Stimulated activated CD8-positive, alpha-beta memory T cell treated with anti-CD3 and anti-CD28 coated beads, Interleukin-15, amount 100 ng/mL, for 4 hours (primary cell): ENCODE measurements at regions not wholly inside any gene's neighbourhood (a gene's known extent, or its start where the extent isn't known, plus 50 kb on each side); places are given as distances from the start of the nearest gene placed in this dataset.
"Not testable (repeated sequence)": the region's sequence is repeated elsewhere in the genome, so short reads cannot be mapped to it uniquely, and the experiment has no call there.

ENCODE experiments used
- DNase-seq, 2 donors: peaks; one replicate each; pipeline ENCODE4 v3.0.0-alpha.2; 2020; ENCODE audit warnings: low read depth in 2 of 2

GRCh38 chr2:17460371-17461086, 57.7 kb downstream of the RAD51AP2 start:
- no peak for DNase-seq

- no peak for DNase-seq
Measured at GRCh38 chr2:17455343-17455742, 62.9 kb downstream of the RAD51AP2 start.

DNA sequence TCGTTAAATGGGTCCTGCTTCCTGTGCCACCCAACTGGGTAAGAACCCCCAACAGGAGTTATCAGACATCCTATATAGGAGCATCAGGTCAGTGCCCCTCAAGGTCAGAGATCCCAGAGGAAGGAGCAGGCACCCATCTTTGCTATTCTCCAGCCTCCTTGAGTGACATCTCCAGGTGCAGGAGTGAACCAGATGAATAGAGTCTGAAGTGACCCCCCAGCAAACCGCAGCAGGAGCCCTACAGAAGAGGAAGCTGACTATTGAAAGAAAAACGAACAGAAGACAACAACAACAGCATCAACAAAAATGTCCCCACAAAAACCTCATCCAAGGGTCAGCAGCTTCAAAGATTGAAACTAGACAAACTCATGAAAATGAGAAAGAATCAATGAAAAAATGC, 72.0 kb downstream of the RAD51AP2 start:
- not testable (repeated sequence) for DNase-seq

- no peak for DNase-seq
Measured at GRCh38 chr2:17445744-17446143, 72.5 kb downstream of the RAD51AP2 start.

GRCh38 chr2:17442334-17442733, 75.9 kb downstream of the RAD51AP2 start:
- DNase-seq: no peak

- no peak for DNase-seq
Measured at GRCh38 chr2:17441790-17442189, 76.5 kb downstream of the RAD51AP2 start.

- DNase-seq: no peak
Measured at GRCh38 chr2:17441055-17441771, 77.0 kb downstream of the RAD51AP2 start.

DNA sequence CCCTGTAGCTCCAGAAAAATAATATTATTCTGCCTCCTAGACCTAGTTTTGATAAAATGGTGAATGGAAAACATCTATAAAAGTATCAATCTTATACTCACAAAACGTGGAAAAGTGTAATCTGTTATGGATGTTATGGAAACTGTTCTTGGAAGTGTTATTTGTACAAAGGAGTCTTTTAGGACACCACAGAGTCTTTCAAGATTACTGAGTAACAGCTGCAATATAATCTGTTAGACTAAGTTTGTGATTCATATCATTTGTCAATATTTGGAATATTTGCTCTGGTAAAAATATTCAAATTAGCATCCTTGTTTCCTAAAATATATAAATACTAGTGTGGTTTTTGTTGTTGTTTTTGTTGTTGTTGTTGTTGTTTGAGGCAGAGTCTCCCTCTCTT, 87.9 kb downstream of the RAD51AP2 start:
- DNase-seq: no peak

GRCh38 chr2:17429130-17429529, 89.1 kb downstream of the RAD51AP2 start:
- DNase-seq: no peak

DNA sequence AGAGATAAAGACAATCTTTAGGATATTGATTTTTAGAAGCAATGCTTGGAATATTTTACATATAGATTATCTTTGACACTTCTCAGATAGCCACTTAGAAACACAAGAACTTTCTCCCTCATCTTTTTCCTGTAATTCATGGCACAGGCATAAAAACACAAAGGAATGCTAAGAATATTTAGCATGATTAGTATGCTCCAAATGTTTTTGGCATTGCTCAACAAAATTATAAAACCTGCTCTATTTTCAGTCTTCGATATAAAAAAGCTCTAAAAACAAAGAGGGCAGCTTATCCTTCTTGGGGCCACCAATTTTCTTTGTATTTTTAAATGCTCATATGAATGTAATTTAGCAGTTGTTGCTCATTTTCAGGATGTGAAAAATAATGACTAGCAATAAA, 90.8 kb downstream of the RAD51AP2 start:
- no peak for DNase-seq

DNA sequence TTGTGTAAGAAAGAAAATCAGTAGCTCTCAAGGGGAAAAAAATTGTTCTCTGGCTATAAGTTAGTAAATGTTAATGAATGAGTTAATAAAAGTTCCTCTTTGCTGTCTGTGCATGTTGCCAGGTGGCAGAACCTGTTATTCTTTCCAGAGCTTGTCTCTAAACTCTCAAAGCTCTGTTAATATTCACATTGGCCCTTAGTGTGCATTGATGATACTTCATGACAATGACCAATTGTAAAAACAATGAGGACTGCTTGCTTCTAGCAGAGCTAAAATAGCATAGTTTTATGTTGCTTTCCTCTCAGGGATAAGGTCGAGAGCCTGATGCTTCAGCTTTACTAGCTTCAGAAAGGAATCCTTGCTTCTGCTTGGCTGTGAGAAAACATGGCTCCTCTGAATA, 91.5 kb downstream of the RAD51AP2 start:
- no peak for DNase-seq

GRCh38 chr2:17422061-17422460, 96.2 kb downstream of the RAD51AP2 start:
- no peak for DNase-seq

GRCh38 chr2:17416884-17417391, 101.3 kb downstream of the RAD51AP2 start:
- DNase-seq: no peak

GRCh38 chr2:17413036-17413435, 105.2 kb downstream of the RAD51AP2 start:
- no peak for DNase-seq

DNA sequence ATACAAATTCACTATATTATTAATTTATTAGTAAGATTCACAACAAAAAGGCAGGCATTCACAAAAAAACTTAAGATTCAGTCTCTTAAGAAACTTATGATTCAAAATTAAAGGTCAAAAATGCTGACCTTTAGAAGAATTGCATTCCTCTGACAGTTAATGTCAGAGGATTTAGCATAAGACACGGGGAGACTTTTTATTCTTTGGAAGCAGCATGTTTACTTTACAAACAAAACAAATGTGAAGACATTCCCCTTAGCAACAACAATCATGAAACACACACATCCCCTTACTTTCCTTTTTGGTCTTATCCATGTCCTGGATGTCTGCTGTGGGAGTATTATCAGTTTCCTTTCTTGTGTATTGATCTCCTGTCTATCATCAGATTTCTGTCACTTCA, 117.1 kb downstream of the RAD51AP2 start:
- DNase-seq: no peak

GRCh38 chr2:17398770-17399169, 119.5 kb downstream of the RAD51AP2 start:
- no peak for DNase-seq

- DNase-seq: no peak
Measured at GRCh38 chr2:17388798-17389197, 129.4 kb downstream of the RAD51AP2 start.

DNA sequence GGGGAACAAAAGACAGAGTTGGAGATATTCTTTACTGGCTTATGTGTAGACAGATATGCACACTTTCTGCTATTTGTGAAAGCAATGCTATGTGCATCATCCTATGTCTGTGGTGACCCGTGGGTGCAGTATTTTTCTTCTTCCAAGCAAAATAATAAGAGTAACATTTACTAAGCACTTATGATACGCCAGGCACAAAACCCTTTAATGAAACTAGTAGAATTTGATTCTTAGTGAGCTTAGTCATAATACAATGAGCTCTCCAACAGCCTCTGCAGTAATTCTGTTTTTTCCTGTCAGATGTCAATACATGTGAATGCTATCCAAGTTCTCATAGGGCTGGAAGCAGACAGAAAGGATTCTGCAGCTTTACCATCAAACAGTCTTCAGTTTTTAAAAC, 130.6 kb downstream of the RAD51AP2 start:
- DNase-seq: no peak

- no peak for DNase-seq
Measured at GRCh38 chr2:17386771-17387170, 131.5 kb downstream of the RAD51AP2 start.

GRCh38 chr2:17380003-17380402, 138.2 kb downstream of the RAD51AP2 start:
- no peak for DNase-seq

DNA sequence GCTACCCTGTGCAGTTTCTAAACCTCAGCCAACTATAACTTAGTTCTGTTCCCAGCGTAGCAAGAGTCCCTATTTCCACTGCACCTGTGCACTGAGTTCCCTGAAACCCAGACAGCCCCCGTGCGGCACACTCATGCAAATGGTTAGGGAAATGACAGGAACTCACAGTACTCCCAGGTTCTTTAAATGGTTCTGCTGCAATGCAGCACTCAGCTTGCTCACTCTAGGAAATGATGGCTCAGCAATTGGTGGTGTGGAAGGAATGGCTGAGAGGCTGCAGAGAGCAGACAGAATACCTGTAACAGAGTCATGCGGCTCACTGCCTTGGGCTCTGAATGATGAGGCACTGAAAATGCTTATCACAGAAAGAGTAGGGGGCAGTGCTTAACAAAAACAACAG, 143.0 kb downstream of the RAD51AP2 start:
- no peak for DNase-seq

GRCh38 chr2:17373741-17374140, 144.5 kb downstream of the RAD51AP2 start:
- no peak for DNase-seq

- no peak for DNase-seq
Measured at GRCh38 chr2:17373041-17373440, 145.2 kb downstream of the RAD51AP2 start.
